Sigmoid colon (tissue), 4 donors: ENCODE measurements at regions not wholly inside any gene's neighbourhood (a gene's known extent, or its start where the extent isn't known, plus 50 kb on each side); places are given as distances from the start of the nearest gene placed in this dataset.

Experiments
- CTCF ChIP-seq, 4 experiments: fragments of 450-650 bp in 3 of 4; fragments of 200-600 bp in 1 of 4; IDR thresholded peaks; one replicate each; pipeline ENCODE4 v1.5.1; 2016 to 2019; ENCODE audit warnings: antibody characterized with exemption in 4 of 4, mild to moderate bottlenecking in 3 of 4, moderate library complexity in 2 of 4
- POLR2AphosphoS5 ChIP-seq, 4 donors: sonication (generic); formaldehyde crosslinking; IDR thresholded peaks; one replicate each; pipeline ENCODE4 v1.6.1; 2017; ENCODE audit warnings: antibody characterized with exemption in 4 of 4

GRCh38 chr6:113450061-113450465, 407.1 kb upstream of the MARCKS start:
- TF ChIP-seq CTCF (IDR thresholded peaks at IDR 0.05) (no peak), POLR2AphosphoS5 (IDR thresholded peaks at IDR 0.05) (no peak)
